Brain microvascular endothelial cell (primary cell): ENCODE measurements at regions not wholly inside any gene's neighbourhood (a gene's known extent, or its start where the extent isn't known, plus 50 kb on each side); places are given as distances from the start of the nearest gene placed in this dataset.

Experiments used
- DNase-seq: peaks from one replicate; pipeline ENCODE4 v3.0.0-alpha.2; 2020
- H3K27ac ChIP-seq: fragments of 250-450 bp; sonication (Bioruptor Pico); 2 replicates; pipeline ENCODE4 v1.5.1; 2020; ENCODE audit warnings: mild to moderate bottlenecking, moderate library complexity
- H3K27me3 ChIP-seq: fragments of 250-450 bp; sonication (Bioruptor Pico); replicated peaks from 2 replicates; pipeline ENCODE4 v1.5.1; 2020; ENCODE audit warnings: mild to moderate bottlenecking
- H3K36me3 ChIP-seq: fragments of 250-450 bp; sonication (Bioruptor Pico); replicated peaks from 2 replicates; pipeline ENCODE4 v1.5.1; 2020; ENCODE audit warnings: mild to moderate bottlenecking
- H3K4me3 ChIP-seq: 2 replicates; pipeline ENCODE4 v1.5.1; 2011; ENCODE audit warnings: low read depth, mild to moderate bottlenecking, control low read depth, low read length, moderate library complexity
- in situ Hi-C: cut with HindIII; loops from 2 replicates; pipeline ENCODE4 v1.10.0; 2017; ENCODE audit warnings: low sequenced_read_pairs, low pct_ligation_motif_present
- TF ChIP-seq, protein P1 (sequence below): IDR thresholded peaks from 2 replicates; pipeline ENCODE4 v1.5.1; 2011; ENCODE audit warnings: low read depth, mild to moderate bottlenecking, moderate library complexity, low read length, control low read depth, inconsistent platforms; ENCODE audit errors: missing control alignments

DNA sequence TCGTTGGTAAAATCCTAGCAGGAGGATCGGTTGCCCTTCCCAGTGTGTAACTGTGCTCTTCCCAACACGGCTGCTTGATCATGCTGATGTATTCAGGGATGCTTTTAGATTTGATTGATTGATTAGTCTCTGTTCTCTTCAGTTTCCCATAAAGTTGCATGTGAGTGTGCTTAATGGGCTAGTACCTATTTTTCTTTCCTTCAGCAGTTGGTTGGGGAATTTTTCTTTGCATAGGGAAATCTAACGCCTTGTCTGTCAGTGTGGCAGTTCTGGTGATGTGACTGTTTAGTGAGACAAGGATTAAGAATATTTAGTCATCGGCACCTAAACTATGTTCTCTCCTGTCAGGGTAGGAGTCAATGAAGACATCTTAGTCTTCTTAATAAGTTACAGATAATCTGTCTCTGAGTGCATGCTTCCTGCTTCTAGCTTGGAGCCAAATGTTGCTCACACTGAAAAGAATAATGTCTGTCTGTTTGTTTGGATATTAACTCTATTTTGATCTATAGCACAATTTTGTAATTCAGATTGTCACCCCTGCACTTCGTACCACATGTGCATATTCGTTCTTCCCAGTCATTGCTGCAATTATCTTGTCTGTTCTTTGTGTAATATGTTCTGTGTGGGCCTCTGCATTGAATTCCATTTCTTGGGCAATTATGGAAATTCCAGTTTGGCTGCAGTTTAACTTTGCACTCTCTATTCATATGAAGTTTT, 169.9 kb downstream of the EDN1 start:
- Histone ChIP-seq H3K27me3 (no peaks in the 10 kb centered on the region), H3K4me3 (no peak overlapping the region), H3K27ac (no peak overlapping the region), H3K36me3 (no peaks in the 10 kb centered on the region)
- in situ Hi-C loops, result no loop called here
- TF ChIP-seq, protein P1, sequence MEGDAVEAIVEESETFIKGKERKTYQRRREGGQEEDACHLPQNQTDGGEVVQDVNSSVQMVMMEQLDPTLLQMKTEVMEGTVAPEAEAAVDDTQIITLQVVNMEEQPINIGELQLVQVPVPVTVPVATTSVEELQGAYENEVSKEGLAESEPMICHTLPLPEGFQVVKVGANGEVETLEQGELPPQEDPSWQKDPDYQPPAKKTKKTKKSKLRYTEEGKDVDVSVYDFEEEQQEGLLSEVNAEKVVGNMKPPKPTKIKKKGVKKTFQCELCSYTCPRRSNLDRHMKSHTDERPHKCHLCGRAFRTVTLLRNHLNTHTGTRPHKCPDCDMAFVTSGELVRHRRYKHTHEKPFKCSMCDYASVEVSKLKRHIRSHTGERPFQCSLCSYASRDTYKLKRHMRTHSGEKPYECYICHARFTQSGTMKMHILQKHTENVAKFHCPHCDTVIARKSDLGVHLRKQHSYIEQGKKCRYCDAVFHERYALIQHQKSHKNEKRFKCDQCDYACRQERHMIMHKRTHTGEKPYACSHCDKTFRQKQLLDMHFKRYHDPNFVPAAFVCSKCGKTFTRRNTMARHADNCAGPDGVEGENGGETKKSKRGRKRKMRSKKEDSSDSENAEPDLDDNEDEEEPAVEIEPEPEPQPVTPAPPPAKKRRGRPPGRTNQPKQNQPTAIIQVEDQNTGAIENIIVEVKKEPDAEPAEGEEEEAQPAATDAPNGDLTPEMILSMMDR, result no peak
- DNase-seq, result no peak

DNA sequence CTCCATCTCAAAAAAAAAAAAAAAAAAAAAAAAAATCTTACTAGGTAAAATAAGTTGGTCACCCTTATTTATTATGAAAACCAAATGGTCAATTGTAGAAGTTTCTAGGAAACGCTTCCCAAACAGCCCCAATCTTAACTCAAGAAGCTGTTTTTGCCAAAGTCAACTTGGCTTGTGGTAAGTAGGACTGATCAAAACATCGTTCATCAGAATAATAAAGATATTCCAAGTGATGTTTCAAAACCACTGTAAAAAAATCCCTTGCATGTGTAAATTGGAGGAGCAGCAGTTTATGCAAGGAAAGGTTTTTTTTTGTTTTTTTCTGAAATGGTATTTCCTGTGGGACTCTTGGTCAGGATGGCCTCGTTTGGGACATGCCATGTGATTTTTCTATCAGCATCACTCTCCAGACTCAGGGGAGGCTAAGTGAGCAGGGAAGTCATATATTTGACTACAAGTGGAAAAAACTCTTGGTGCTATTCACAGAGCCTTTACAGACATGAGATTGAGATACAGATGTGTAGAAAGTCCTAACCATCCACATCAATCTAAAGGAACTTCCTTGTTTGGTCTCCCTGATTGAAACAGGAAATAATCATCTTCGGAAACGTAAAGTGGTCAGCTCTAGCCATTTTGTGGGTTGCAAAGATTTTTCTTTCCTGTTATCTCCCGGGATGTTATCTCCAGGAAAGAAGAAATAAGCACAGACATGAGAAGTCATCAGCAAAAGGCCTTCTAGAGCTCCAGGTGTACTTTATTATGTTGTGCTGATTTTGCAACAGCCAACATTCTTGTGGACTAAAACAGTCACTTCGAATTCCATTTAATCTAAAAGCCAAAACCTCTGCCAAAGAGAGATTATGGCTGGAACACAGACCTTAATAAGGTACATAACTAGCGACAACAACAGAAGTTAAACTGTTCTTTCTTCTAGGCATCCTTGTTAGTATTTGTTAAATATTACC, 177.8 kb downstream of the EDN1 start:
- in situ Hi-C loops, result no loop called here
- H3K4me3 ChIP-seq, result no peak overlapping the region
- no peak overlapping the region for H3K27ac ChIP-seq
- TF ChIP-seq, protein P1, result no peak
- H3K36me3 ChIP-seq, result no peaks in the 10 kb centered on the region
- no peaks in the 10 kb centered on the region for H3K27me3 ChIP-seq
- DNase-seq, result no peak

DNA sequence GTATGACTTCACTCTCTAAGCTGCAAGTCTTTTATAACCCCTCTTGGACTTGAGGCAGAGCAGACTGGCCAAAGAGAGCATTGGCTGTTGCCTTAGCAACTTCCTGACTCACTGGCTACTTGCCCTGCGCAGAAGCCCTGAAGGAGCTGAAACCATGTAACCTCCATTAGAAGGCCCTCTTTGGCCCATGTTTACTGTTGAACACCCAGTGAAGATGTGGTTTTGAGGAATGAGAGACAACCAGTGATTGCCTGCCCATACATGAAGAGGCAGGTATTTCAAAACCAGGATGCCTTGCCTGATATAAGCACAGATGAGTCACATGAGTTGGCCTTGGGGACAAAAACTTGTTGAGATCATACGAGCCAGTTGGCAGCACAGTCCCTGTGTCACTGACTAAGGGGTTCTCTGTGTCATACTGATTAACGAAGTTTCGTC, 182.5 kb downstream of the EDN1 start:
- DNase-seq, result peak; percentile 24
- in situ Hi-C loops, result no loop called here
- TF ChIP-seq, protein P1, result no peak
- H3K4me3 ChIP-seq, result no peak overlapping the region
- no peaks in the 10 kb centered on the region for H3K27me3 ChIP-seq
- H3K36me3 ChIP-seq, result no peaks in the 10 kb centered on the region
- H3K27ac ChIP-seq, result no peak overlapping the region

DNA sequence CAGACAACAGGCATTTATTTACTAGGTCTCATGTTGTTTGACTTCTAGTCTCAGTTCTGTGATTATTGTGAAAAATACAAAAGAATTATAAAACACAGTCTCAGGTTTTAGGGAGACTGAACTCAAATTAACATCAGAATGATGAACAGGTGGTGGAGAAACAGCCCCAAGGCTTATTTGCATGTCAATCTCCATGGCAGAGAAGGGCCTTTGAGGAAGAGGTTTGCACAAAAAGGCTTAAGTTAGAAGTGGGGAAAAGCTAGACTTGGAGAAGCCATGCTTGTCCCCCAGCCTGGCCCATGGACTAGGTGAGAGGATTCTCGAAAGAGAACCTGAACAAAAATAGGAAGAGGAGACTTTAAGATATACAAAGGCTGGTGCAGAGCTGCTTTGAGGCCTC, 183.3 kb downstream of the EDN1 start:
- no peak for DNase-seq
- no peaks in the 10 kb centered on the region for H3K27me3 ChIP-seq
- H3K27ac ChIP-seq, result no peak overlapping the region
- H3K36me3 ChIP-seq, result no peaks in the 10 kb centered on the region
- TF ChIP-seq, protein P1, result no peak
- H3K4me3 ChIP-seq, result no peak overlapping the region
- in situ Hi-C loops, result no loop called here

DNA sequence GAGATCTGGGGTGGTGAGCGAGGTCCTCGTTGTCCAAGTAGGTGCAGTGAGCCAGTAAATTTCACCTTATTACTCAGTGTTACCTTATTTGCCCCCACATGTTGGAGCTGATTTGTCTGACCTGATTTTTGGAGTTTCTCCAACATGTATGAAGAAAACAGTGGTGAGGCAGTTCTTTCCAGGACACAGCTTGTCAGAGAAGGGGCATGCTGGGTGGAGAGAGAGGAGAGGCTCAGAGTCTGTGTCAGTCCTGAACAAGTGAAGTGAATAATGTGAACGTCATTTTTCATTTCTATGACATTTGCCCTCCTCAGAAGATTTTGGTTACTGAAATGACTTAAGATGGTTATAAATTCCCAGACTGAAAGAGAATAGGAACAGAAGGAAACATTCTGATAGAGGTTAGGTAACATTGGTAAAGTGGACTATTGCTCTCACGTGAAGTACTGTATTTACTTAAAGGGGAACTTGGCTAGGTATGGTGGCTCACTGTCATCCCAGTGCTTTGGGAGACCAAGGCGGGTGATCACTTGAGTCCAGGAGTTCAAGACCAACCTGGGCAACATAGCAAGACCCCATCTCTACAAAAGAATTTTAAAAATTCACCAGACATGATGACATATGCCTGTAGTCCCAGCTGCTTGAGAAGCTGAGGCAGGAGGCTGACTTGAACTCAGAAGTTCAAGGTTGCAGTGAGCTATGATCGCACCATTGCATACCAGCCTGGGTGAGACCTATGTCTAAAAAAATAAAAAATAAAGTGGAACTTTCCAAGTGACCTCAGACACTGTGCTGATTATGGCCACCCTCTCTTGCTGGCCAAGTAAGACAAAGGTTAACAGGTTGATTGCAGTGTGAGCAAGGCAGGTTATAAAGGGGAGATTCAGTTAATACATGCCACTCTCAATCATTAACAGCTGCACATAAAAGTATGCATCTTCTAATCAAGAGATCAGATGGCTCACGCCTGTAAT, 184.3 kb downstream of the EDN1 start:
- no peaks in the 10 kb centered on the region for H3K36me3 ChIP-seq
- no peaks in the 10 kb centered on the region for H3K27me3 ChIP-seq
- H3K4me3 ChIP-seq, result no peak overlapping the region
- no peak overlapping the region for H3K27ac ChIP-seq
- TF ChIP-seq, protein P1, result no peak
- in situ Hi-C loops, result no loop called here
- no peak for DNase-seq
